NCI-H2227 treated with DMSO at 0.1 percent for 48 hours (cell line): ENCODE measurements at regions not wholly inside any gene's neighbourhood (a gene's known extent, or its start where the extent isn't known, plus 50 kb on each side); places are given as distances from the start of the nearest gene placed in this dataset.

Source experiments
- DNase-seq: peaks from one replicate; lab custom pipeline; 2025; lab: John Stamatoyannopoulos, UW

GRCh38 chr11:116532066-116532465 is 240.7 kb downstream of the BUD13 start:
- DNase-seq, result no peak

- no peak for DNase-seq
These were observed 242.1 kb downstream of the BUD13 start for GRCh38 chr11:116530705-116531104.

- no peak for DNase-seq
These were observed 243.5 kb downstream of the BUD13 start for GRCh38 chr11:116529271-116529670.

- no peak for DNase-seq
These were observed 245.4 kb downstream of the BUD13 start for GRCh38 chr11:116527180-116527991.

GRCh38 chr11:116525961-116526495 is 246.8 kb downstream of the BUD13 start:
- DNase-seq, result no peak

- no peak for DNase-seq
These were observed 253.3 kb downstream of the BUD13 start for GRCh38 chr11:116519499-116519898.

GRCh38 chr11:116518141-116518540 is 254.6 kb downstream of the BUD13 start:
- DNase-seq, result no peak

GRCh38 chr11:116517584-116517983 is 255.2 kb downstream of the BUD13 start:
- DNase-seq, result no peak

- DNase-seq, result no peak
These were observed 255.7 kb downstream of the BUD13 start for GRCh38 chr11:116517077-116517476.

GRCh38 chr11:116515664-116516184 is 257.1 kb downstream of the BUD13 start:
- DNase-seq, result no peak

GRCh38 chr11:116513894-116514293 is 258.9 kb downstream of the BUD13 start:
- DNase-seq, result no peak

- DNase-seq, result no peak
These were observed 259.4 kb downstream of the BUD13 start for GRCh38 chr11:116513278-116513823.

- no peak for DNase-seq
These were observed 259.9 kb downstream of the BUD13 start for GRCh38 chr11:116512841-116513240.

GRCh38 chr11:116511684-116512083 is 261.1 kb downstream of the BUD13 start:
- no peak for DNase-seq

GRCh38 chr11:116510886-116511650 is 261.7 kb downstream of the BUD13 start:
- DNase-seq, result no peak

- no peak for DNase-seq
These were observed 262.6 kb downstream of the BUD13 start for GRCh38 chr11:116510166-116510565.

GRCh38 chr11:116509551-116509950 is 263.2 kb downstream of the BUD13 start:
- DNase-seq, result no peak

GRCh38 chr11:116507849-116508695 is 264.7 kb downstream of the BUD13 start:
- no peak for DNase-seq

GRCh38 chr11:116507016-116507415 is 265.8 kb downstream of the BUD13 start:
- DNase-seq, result no peak

GRCh38 chr11:116506263-116506825 is 266.4 kb downstream of the BUD13 start:
- no peak for DNase-seq
